A673 (cell line): ENCODE measurements at regions not wholly inside any gene's neighbourhood (a gene's known extent, or its start where the extent isn't known, plus 50 kb on each side); places are given as distances from the start of the nearest gene placed in this dataset.

Source experiments
- CTCF ChIP-seq: fragments of 300-800, 200-600 bp; sonication (generic); conservative IDR thresholded peaks from 2 replicates; pipeline ENCODE4 v1.5.1; 2017; ENCODE audit warnings: low read depth, mild to moderate bottlenecking, antibody characterized with exemption, low read length, moderate library complexity, mixed read lengths
- EZH2 ChIP-seq: fragments of 200-600 bp; sonication (generic); IDR thresholded peaks from 2 replicates; pipeline ENCODE4 v1.6.1; 2017; ENCODE audit warnings: borderline replicate concordance, low read depth, mild to moderate bottlenecking, mixed read lengths, antibody characterized with exemption, low read length; ENCODE audit not compliant: poor library complexity, severe bottlenecking

GRCh38 chr6:113184736-113185135 is 672.4 kb upstream of the MARCKS start:
- TF ChIP-seq CTCF (no peak), EZH2 (no peak)
